Smooth muscle cell (in vitro differentiated cells): ENCODE measurements at regions not wholly inside any gene's neighbourhood (a gene's known extent, or its start where the extent isn't known, plus 50 kb on each side); places are given as distances from the start of the nearest gene placed in this dataset.

ENCODE experiments used
- DNase-seq: peaks from one replicate; lab custom pipeline; 2025; ENCODE audit not compliant: unreplicated experiment; lab: John Stamatoyannopoulos, UW
- H2AFZ ChIP-seq: fragments of 200-600 bp; sonication (generic); 2 replicates; pipeline ENCODE4 v1.6.0; 2016; ENCODE audit warnings: antibody characterized with exemption, low read depth, mild to moderate bottlenecking
- H3F3A ChIP-seq: fragments of 200-600 bp; sonication (generic); 2 replicates; pipeline ENCODE4 v1.6.0; 2017; ENCODE audit warnings: antibody characterized with exemption, low read depth
- H3K27ac ChIP-seq: fragments of 200-600 bp; sonication (generic); 2 replicates; pipeline ENCODE4 v1.5.1; 2016; ENCODE audit warnings: low read depth, mild to moderate bottlenecking
- H3K27me3 ChIP-seq: fragments of 200-600 bp; sonication (generic); 2 replicates; pipeline ENCODE4 v1.6.1; 2016; ENCODE audit warnings: low read depth, mild to moderate bottlenecking
- H3K36me3 ChIP-seq: fragments of 200-600 bp; sonication (generic); 2 replicates; pipeline ENCODE4 v1.5.1; 2016; ENCODE audit warnings: low read depth
- H3K4me1 ChIP-seq: fragments of 200-600 bp; sonication (generic); 2 replicates; pipeline ENCODE4 v1.5.1; 2016; ENCODE audit warnings: low read depth
- H3K4me2 ChIP-seq: fragments of 200-600 bp; sonication (generic); 2 replicates; pipeline ENCODE4 v1.6.0; 2016; ENCODE audit warnings: mild to moderate bottlenecking
- H3K4me3 ChIP-seq: fragments of 200-600 bp; sonication (generic); 2 replicates; pipeline ENCODE4 v1.5.1; 2016; ENCODE audit warnings: mild to moderate bottlenecking
- H3K79me2 ChIP-seq: fragments of 200-600 bp; sonication (generic); 2 replicates; pipeline ENCODE4 v1.6.0; 2016; ENCODE audit warnings: low read depth, mild to moderate bottlenecking
- H3K9ac ChIP-seq: fragments of 200-600 bp; sonication (generic); 2 replicates; pipeline ENCODE4 v1.6.0; 2016; ENCODE audit warnings: low read depth
- H3K9me3 ChIP-seq: fragments of 200-600 bp; sonication (generic); replicated peaks from 2 replicates; pipeline ENCODE4 v1.5.1; 2016; ENCODE audit warnings: low read depth
- H4K20me1 ChIP-seq: fragments of 200-600 bp; sonication (generic); 2 replicates; pipeline ENCODE4 v1.6.0; 2016; ENCODE audit warnings: low read depth
- WGBS: methylation state at CpG from one replicate; pipeline ENCODE4 v1.1.7; 2016; ENCODE audit warnings: low lambda C conversion rate; 5-methylcytosine and 5-hydroxymethylcytosine counted together
- TF ChIP-seq, protein P1 (sequence below): fragments of 200-600 bp; sonication (generic); IDR thresholded peaks from 2 replicates; pipeline ENCODE4 v1.5.1; 2017; ENCODE audit warnings: borderline replicate concordance, mild to moderate bottlenecking, antibody characterized with exemption; ENCODE audit not compliant: insufficient read depth, poor library complexity, severe bottlenecking

DNA sequence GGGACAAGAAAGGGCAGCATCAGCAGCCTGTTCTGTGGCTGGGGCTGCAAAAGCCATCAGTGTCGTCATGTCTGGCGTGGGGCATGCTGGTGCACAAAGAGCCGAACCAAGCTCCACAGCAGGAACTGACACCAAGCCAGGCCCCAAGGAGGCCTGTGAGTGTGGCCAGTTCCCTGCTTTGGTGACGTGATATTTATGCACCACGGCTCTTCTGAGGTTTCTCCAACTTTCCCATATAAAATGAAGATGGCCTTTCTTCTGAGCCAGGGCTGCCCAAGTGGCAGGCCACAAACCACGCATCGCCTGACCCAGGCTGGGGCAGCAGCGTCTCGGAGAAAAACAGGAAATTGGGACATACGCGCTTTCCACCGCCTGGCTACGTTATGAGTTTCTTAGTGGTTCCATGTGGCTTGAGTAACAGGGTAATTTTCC, 109.9 kb downstream of the RIN2 start:
- DNase-seq = no peak

DNA sequence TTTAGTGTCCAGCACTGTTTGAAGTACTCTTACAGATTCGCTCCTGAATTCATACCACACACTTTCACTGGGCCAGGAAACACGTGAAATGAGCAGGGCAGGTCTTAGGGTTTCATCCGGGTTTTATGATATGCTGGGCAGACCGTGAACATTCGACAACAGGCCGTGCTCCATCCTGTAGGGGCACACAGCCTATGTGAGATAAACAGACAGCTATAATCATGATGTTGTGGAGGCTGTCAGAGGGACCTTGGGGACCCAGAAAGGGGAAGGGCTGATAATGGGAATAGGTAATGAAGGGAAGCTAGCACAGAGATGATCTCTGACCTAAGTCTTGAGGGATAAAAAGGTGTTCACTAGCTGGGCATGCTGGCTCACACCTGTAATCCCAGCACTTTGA, 110.4 kb downstream of the RIN2 start:
- no peaks in the 10 kb centered on the region for H3F3A ChIP-seq
- DNase-seq = no peak
- no peaks in the 10 kb centered on the region for H3K9me3 ChIP-seq
- H3K9ac ChIP-seq = no peak overlapping the region
- H4K20me1 ChIP-seq = no peaks in the 10 kb centered on the region
- no peak overlapping the region for H3K27ac ChIP-seq
- no peaks in the 10 kb centered on the region for H3K27me3 ChIP-seq
- TF ChIP-seq, protein P1, sequence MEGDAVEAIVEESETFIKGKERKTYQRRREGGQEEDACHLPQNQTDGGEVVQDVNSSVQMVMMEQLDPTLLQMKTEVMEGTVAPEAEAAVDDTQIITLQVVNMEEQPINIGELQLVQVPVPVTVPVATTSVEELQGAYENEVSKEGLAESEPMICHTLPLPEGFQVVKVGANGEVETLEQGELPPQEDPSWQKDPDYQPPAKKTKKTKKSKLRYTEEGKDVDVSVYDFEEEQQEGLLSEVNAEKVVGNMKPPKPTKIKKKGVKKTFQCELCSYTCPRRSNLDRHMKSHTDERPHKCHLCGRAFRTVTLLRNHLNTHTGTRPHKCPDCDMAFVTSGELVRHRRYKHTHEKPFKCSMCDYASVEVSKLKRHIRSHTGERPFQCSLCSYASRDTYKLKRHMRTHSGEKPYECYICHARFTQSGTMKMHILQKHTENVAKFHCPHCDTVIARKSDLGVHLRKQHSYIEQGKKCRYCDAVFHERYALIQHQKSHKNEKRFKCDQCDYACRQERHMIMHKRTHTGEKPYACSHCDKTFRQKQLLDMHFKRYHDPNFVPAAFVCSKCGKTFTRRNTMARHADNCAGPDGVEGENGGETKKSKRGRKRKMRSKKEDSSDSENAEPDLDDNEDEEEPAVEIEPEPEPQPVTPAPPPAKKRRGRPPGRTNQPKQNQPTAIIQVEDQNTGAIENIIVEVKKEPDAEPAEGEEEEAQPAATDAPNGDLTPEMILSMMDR = no peak
- H3K36me3 ChIP-seq = no peaks in the 10 kb centered on the region
- H3K4me2 ChIP-seq = no peak overlapping the region
- no peak overlapping the region for H3K4me3 ChIP-seq
- H3K4me1 ChIP-seq = no peaks in the 10 kb centered on the region
- H3K79me2 ChIP-seq = no peaks in the 10 kb centered on the region
- 92% methylated on average over 6 of the region's 6 CpGs for WGBS
- H2AFZ ChIP-seq = no peak overlapping the region

More for the DNA sequence above, 109.9 kb downstream of the RIN2 start:
- Histone ChIP-seq H3K27me3 (no peaks in the 10 kb centered on the region), H3K27ac (no peak overlapping the region), H3K9me3 (no peaks in the 10 kb centered on the region), H3K9ac (no peak overlapping the region), H4K20me1 (no peaks in the 10 kb centered on the region), H2AFZ (no peak overlapping the region), H3F3A (no peaks in the 10 kb centered on the region), H3K36me3 (no peaks in the 10 kb centered on the region), H3K4me1 (no peaks in the 10 kb centered on the region), H3K4me3 (no peak overlapping the region), H3K4me2 (no peak overlapping the region), H3K79me2 (no peaks in the 10 kb centered on the region)
- WGBS = 87% methylated on average over 13 of the region's 13 CpGs
- TF ChIP-seq, protein P1 = no peak

DNA sequence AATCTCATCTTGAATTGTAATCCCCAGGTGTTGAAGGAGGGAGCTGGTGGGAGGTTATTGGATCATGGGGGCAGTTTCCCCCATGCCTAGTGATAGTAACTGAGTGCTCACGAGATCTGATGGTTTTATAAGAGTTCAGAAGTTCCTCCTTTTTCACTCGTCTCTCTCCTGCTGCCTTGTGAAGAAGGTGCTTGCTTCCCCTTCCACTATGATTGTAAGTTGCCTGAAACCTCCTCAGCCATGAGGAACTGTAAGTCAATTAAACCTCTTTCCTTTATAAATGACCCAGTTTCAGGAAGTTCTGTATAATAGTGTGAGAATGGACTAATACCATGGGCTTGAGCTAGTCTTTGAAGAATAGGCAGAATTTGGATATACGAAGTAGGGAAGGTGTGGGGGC, 113.9 kb downstream of the RIN2 start:
- no peak overlapping the region for H2AFZ ChIP-seq
- no peaks in the 10 kb centered on the region for H3K36me3 ChIP-seq
- H4K20me1 ChIP-seq = no peaks in the 10 kb centered on the region
- DNase-seq = no peak
- 97% methylated on average over 3 of the region's 3 CpGs for WGBS
- no peak overlapping the region for H3K4me2 ChIP-seq
- TF ChIP-seq, protein P1 = no peak
- H3K27ac ChIP-seq = no peak overlapping the region
- H3K4me1 ChIP-seq = peaks cover 10% of the 10 kb centered on the region
- no peaks in the 10 kb centered on the region for H3K27me3 ChIP-seq
- no peaks in the 10 kb centered on the region for H3K79me2 ChIP-seq
- H3K9me3 ChIP-seq = no peaks in the 10 kb centered on the region
- H3K9ac ChIP-seq = no peak overlapping the region
- H3F3A ChIP-seq = peaks cover 7% of the 10 kb centered on the region
- H3K4me3 ChIP-seq = no peak overlapping the region

DNA sequence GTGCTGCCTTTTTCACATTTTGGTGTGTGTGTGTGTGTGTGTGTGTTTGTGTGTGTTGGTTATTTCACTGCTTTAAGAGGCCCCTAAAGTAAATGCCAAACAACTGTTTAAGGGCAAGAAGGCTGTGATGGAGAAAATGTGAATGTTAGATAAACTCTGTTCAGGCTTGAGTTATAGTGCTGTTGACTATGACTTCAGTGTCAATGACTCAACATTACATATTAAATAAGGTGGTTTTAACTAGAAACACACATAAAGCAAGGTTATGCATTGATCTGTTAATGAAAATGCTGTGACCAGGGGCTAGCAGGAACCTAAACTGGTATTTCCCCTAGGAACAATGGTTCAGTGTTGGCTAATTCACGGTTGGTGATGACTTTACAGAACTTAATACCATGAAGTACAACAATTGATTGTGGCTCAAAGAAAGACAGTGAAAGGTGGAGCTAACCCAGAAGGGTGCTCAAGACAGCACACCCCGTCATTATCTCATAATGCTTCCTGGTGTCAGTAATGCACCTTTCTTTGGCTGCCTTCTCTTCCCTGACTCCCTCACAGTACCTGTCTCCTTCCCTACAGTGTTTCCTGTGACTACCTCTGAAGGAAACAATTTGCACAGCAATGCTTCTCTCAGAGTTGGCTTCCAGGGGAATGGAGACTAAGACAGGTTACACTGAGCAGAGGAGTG, 116.1 kb downstream of the RIN2 start:
- TF ChIP-seq, protein P1 = no peak
- Histone ChIP-seq H3K79me2 (no peaks in the 10 kb centered on the region), H3K27me3 (no peaks in the 10 kb centered on the region)

More for the DNA sequence above, 116.1 kb downstream of the RIN2 start:
- Histone ChIP-seq H3K9ac (no peak overlapping the region), H3K4me3 (no peak overlapping the region), H2AFZ (no peak overlapping the region), H3K4me2 (no peak overlapping the region), H3K27ac (no peak overlapping the region), H3K4me1 (peaks cover 10% of the 10 kb centered on the region), H3K36me3 (no peaks in the 10 kb centered on the region), H4K20me1 (no peaks in the 10 kb centered on the region), H3F3A (peaks cover 18% of the 10 kb centered on the region), H3K9me3 (no peaks in the 10 kb centered on the region)
- 89% methylated on average over 2 of the region's 2 CpGs for WGBS
- no peak for DNase-seq
